Activated CD4-positive, alpha-beta T cell treated with anti-CD3 and anti-CD28 coated beads, Interleukin-2, amount 10 ng/mL, durations not matched to agents 7 days and 5 days (primary cell): ENCODE measurements at regions not wholly inside any gene's neighbourhood (a gene's known extent, or its start where the extent isn't known, plus 50 kb on each side); places are given as distances from the start of the nearest gene placed in this dataset.

Experiments
- CTCF ChIA-PET: fragments of 350-600 bp; sonication (Branson Sonifier 250); formaldehyde crosslinking; loops from one replicate; lab custom pipeline; 2021; ENCODE audit warnings: antibody characterized with exemption; lab: Charles Lee
- POLR2A ChIA-PET: fragments of 350-600 bp; sonication (Branson Sonifier 250); formaldehyde crosslinking; loops from one replicate; lab custom pipeline; 2021; ENCODE audit warnings: antibody characterized with exemption; lab: Charles Lee
- DNase-seq: peaks from one replicate; pipeline ENCODE4 v3.0.0-alpha.2; 2020
- H3K27ac Mint-ChIP-seq: one replicate; pipeline ENCODE4 v1.8.0; 2021; ENCODE audit warnings: mild to moderate bottlenecking, moderate library complexity, mixed read lengths
- H3K27me3 Mint-ChIP-seq: one replicate; pipeline ENCODE4 v1.8.0; 2021; ENCODE audit warnings: mixed read lengths
- H3K36me3 Mint-ChIP-seq: one replicate; pipeline ENCODE4 v1.8.0; 2021; ENCODE audit warnings: low read depth, mixed read lengths
- H3K4me1 Mint-ChIP-seq: one replicate; pipeline ENCODE4 v1.8.0; 2021; ENCODE audit warnings: mixed read lengths
- H3K4me3 Mint-ChIP-seq: one replicate; pipeline ENCODE4 v1.8.0; 2021; ENCODE audit warnings: mild to moderate bottlenecking, moderate library complexity, mixed read lengths
- H3K9me3 Mint-ChIP-seq: one replicate; pipeline ENCODE4 v1.8.0; 2021; ENCODE audit warnings: mixed read lengths

DNA sequence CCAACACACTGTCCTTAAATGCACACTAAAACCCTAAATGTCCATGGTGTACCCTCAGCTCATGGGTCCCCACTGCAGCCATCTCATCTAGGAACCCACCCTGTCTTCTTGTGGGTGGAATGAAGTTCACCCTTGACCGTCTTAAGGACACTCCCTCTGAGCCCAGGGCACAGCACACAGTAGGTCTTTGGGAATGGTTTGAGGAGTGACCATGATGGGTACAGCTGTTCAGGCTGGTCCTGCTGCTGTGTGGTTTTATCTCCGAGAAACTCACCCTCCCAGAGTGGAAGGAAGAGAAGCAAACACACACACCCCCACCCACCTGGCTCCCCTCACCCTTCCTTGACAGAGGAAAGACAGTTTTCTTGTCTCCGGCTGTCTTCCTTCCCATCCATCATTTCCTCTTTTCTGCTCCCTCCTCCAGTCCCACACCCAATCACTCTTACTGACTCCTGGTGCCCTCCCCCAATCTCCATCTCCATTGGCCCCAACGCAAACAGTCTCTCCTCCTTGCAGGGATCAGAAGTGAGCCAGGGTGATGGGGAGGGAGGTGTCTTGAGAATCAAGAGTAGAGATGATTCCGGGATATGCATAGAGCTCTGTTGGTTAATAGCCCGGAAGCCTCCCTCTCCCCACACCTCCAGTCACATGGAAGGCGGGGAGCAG, 105.9 kb upstream of the LHX5 start:
- Mint-ChIP-seq H3K27me3 (peaks cover 3% of the 10 kb centered on the region), H3K36me3 (no peaks in the 10 kb centered on the region), H3K9me3 (peaks cover 5% of the 10 kb centered on the region)

GRCh38 chr12:113575386-113575785, 103.7 kb upstream of the LHX5 start:
- H3K4me1 Mint-ChIP-seq, result no peaks in the 10 kb centered on the region
- ChIA-PET POLR2A (no interaction called here), CTCF (no interaction called here)
- H3K9me3 Mint-ChIP-seq, result no peaks in the 10 kb centered on the region
- no peaks in the 10 kb centered on the region for H3K36me3 Mint-ChIP-seq
- no peaks in the 10 kb centered on the region for H3K27me3 Mint-ChIP-seq
- H3K4me3 Mint-ChIP-seq, result no peak overlapping the region
- no peak for DNase-seq
- no peak overlapping the region for H3K27ac Mint-ChIP-seq

More for the DNA sequence above, 105.9 kb upstream of the LHX5 start:
- ChIA-PET CTCF (no interaction called here), POLR2A (no interaction called here)
- no peak for DNase-seq
- Mint-ChIP-seq H3K4me1 (no peaks in the 10 kb centered on the region), H3K27ac (no peak overlapping the region), H3K4me3 (no peak overlapping the region)

DNA sequence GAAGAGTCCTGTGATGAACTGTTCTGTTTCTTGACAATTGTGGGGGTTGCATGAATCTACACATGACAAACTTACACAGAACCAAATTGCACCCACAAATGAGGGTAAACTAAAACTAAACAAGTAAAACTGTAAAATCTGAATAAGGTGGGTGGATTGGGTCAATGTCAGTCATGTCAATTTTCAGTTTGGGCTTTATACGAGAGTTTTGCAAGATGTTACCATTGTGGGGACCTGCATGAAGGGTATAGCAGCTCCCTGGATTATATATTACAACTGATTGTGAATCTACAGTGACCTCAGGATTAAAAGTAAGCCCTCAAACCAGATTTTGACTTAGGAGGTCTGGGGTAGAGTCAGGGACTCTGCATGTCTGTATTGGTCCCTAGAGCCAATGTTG, 101.5 kb upstream of the LHX5 start:
- DNase-seq, result no peak
- Mint-ChIP-seq H3K36me3 (no peaks in the 10 kb centered on the region), H3K9me3 (no peaks in the 10 kb centered on the region), H3K27ac (no peak overlapping the region), H3K27me3 (no peaks in the 10 kb centered on the region), H3K4me1 (no peaks in the 10 kb centered on the region), H3K4me3 (no peak overlapping the region)
- ChIA-PET CTCF (no interaction called here), POLR2A (no interaction called here)

DNA sequence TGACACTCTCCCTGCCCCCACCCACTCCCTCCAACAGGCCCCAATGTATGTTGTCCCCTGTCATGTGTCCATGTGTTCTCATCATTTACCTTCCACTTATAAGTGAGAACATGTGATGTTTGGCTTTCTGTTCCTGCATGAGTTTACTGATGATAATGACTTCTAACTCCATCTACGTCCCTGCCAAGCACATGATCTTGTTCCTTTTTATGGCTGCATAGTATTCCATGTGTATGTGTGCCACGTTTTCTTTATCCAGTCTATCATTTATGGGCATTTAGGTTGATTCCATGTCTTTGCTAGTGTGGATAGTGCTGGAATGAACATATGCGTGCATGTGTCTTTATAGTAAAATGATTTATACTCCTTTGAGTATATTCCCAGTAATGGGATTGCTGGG, 100.0 kb upstream of the LHX5 start:
- ChIA-PET POLR2A (no interaction called here), CTCF (interaction anchor here (0.7 kb wide), 1 partner anchor 63 kb away, joined by 4 read pairs; no protein-coding TSS in a partner anchor)
- Mint-ChIP-seq H3K27me3 (no peaks in the 10 kb centered on the region), H3K4me1 (no peaks in the 10 kb centered on the region), H3K9me3 (no peaks in the 10 kb centered on the region), H3K36me3 (no peaks in the 10 kb centered on the region), H3K4me3 (no peak overlapping the region), H3K27ac (no peak overlapping the region)
- DNase-seq, result no peak

DNA sequence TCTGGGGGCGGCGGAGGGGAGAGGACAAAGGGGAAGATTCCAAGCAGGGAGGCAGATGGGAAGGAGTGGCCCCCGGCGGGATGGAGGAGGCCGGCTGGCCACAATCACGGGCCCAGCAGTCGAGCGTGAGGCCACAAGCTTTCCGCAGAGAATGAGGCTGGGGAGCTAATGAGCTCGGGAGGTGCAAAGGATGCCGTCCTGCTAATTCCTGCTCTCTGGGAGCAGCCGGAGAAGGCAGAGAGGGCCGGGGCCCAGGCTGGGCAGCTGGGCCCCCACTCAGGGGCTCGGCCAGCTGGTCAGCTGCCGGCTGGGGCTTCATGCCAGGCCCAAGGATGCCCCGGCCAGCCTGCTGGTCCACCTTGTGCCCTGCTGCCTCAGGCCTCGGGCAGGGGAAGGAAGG, 98.1 kb upstream of the LHX5 start:
- H3K36me3 Mint-ChIP-seq, result no peaks in the 10 kb centered on the region
- no peaks in the 10 kb centered on the region for H3K9me3 Mint-ChIP-seq
- H3K4me1 Mint-ChIP-seq, result no peaks in the 10 kb centered on the region
- H3K27ac Mint-ChIP-seq, result no peak overlapping the region
- ChIA-PET POLR2A (no interaction called here), CTCF (no interaction called here)
- peaks cover 4% of the 10 kb centered on the region for H3K27me3 Mint-ChIP-seq
- no peak for DNase-seq
- no peak overlapping the region for H3K4me3 Mint-ChIP-seq

DNA sequence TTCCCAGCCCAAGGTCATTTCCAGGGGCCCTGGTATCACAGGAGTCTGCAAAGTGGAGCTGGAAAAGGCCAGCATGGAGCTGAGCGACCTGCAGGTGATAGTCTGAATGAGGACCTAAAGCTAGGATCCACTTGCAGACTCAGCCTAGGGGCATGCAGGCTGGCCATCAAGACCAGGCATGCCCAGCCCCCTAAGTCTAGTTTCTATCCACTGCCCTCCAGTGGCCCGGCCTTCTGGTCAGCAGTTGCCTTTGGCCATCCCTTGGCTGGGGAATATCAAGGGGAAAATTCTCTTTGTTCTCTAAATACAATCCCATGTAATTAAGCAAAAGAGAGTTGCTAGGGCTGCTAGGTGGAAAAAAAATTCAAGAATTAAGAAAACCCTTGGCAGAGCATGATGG, 96.3 kb upstream of the LHX5 start:
- Mint-ChIP-seq H3K4me3 (no peak overlapping the region), H3K9me3 (no peaks in the 10 kb centered on the region), H3K27me3 (peaks cover 6% of the 10 kb centered on the region), H3K27ac (no peak overlapping the region), H3K36me3 (no peaks in the 10 kb centered on the region), H3K4me1 (no peaks in the 10 kb centered on the region)
- POLR2A ChIA-PET, result no interaction called here
- DNase-seq, result no peak
- CTCF ChIA-PET, result no interaction called here

- Mint-ChIP-seq H3K36me3 (no peaks in the 10 kb centered on the region), H3K27ac (no peak overlapping the region), H3K4me3 (no peak overlapping the region), H3K27me3 (peaks cover 6% of the 10 kb centered on the region), H3K4me1 (no peaks in the 10 kb centered on the region), H3K9me3 (no peaks in the 10 kb centered on the region)
- POLR2A ChIA-PET, result no interaction called here
- DNase-seq, result no peak
- CTCF ChIA-PET, result no interaction called here
These were observed 93.7 kb upstream of the LHX5 start for GRCh38 chr12:113565368-113565767.

GRCh38 chr12:113561068-113561780, 89.6 kb upstream of the LHX5 start:
- no peaks in the 10 kb centered on the region for H3K9me3 Mint-ChIP-seq
- no peaks in the 10 kb centered on the region for H3K36me3 Mint-ChIP-seq
- no peaks in the 10 kb centered on the region for H3K4me1 Mint-ChIP-seq

DNA sequence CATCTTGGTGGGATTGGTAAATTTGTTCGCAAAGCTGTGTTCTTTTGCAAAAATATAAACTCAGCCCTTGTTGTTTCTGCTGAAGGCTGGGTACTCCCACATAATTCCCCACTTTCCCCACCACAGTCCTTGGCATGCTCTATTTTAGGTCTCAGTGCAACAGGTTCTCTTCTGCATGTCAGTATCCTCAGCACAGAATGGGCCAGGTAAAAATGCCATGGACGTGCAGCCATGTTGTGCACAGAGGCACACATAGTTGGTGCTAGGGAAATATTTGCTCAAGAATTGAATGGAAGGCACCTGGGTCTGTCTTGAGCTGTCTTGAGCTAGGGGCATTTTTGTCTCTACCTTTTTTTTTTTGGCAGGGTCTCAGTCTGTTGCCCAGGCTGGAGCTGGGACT, 87.8 kb upstream of the LHX5 start:
- Mint-ChIP-seq H3K4me1 (no peaks in the 10 kb centered on the region), H3K27me3 (no peaks in the 10 kb centered on the region), H3K36me3 (no peaks in the 10 kb centered on the region), H3K9me3 (no peaks in the 10 kb centered on the region), H3K4me3 (no peak overlapping the region), H3K27ac (no peak overlapping the region)
- POLR2A ChIA-PET, result no interaction called here
- no peak for DNase-seq
- CTCF ChIA-PET, result no interaction called here

More at GRCh38 chr12:113561068-113561780, 89.6 kb upstream of the LHX5 start:
- Mint-ChIP-seq H3K4me3 (no peak overlapping the region), H3K27ac (no peak overlapping the region), H3K27me3 (peaks cover 6% of the 10 kb centered on the region)
- CTCF ChIA-PET, result interaction anchor here (0.6 kb wide), 1 partner anchor 323 kb away, joined by 4 read pairs; no protein-coding TSS in a partner anchor
- no peak for DNase-seq
- POLR2A ChIA-PET, result no interaction called here

- H3K4me3 Mint-ChIP-seq, result no peak overlapping the region
- ChIA-PET POLR2A (no interaction called here), CTCF (no interaction called here)
- no peaks in the 10 kb centered on the region for H3K4me1 Mint-ChIP-seq
- H3K27ac Mint-ChIP-seq, result no peak overlapping the region
- no peak for DNase-seq
- no peaks in the 10 kb centered on the region for H3K27me3 Mint-ChIP-seq
- H3K36me3 Mint-ChIP-seq, result no peaks in the 10 kb centered on the region
- H3K9me3 Mint-ChIP-seq, result no peaks in the 10 kb centered on the region
These were observed 83.6 kb upstream of the LHX5 start for GRCh38 chr12:113555226-113555625.

DNA sequence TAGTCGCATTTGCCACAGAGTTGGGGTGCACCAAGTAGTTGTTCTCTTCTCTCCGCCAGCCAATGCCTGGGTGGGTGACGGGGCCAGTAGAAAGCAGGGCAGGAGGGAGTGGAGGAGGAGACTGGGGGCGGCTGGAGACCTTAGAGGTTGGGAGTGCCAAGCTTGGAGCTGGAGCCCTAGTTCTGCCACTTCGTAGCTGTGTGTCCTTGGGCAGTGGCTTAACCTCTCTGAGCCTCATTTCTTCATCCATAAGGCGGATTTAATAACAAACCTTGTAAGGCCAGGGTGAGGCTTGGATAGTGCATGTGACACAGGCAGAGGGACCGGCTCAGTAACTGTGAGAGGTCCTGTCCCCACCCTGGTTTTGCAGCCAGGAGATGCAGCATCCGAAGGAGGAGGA, 81.1 kb upstream of the LHX5 start:
- H3K36me3 Mint-ChIP-seq, result no peaks in the 10 kb centered on the region
- H3K27ac Mint-ChIP-seq, result no peak overlapping the region
- no peaks in the 10 kb centered on the region for H3K4me1 Mint-ChIP-seq
- no peaks in the 10 kb centered on the region for H3K27me3 Mint-ChIP-seq
- no peak for DNase-seq
- POLR2A ChIA-PET, result no interaction called here
- no peaks in the 10 kb centered on the region for H3K9me3 Mint-ChIP-seq
- H3K4me3 Mint-ChIP-seq, result no peak overlapping the region
- CTCF ChIA-PET, result no interaction called here

DNA sequence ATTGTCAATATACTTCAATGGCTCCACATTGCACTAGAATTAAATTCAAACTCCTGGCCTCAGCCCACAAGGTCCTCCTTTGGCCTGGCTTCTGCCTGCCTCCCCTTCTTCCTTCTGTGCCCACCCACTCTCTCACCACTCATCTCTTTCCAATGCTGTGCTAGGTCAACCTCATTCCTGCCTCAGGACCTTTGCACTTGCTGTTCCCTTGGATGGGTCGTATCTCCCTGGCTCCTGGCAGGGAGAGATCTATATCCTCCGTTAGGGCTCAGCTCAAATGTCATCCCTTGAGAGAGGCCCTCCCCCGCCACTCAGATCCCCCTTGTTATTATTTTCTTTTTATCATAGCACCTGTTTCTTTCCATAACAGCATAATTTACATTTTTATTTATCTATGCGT, 79.9 kb upstream of the LHX5 start:
- Mint-ChIP-seq H3K27ac (no peak overlapping the region), H3K4me1 (no peaks in the 10 kb centered on the region), H3K4me3 (no peak overlapping the region), H3K27me3 (no peaks in the 10 kb centered on the region), H3K9me3 (no peaks in the 10 kb centered on the region), H3K36me3 (no peaks in the 10 kb centered on the region)
- no peak for DNase-seq
- CTCF ChIA-PET, result no interaction called here
- POLR2A ChIA-PET, result no interaction called here

- H3K4me3 Mint-ChIP-seq, result no peak overlapping the region
- ChIA-PET POLR2A (no interaction called here), CTCF (no interaction called here)
- H3K27me3 Mint-ChIP-seq, result no peaks in the 10 kb centered on the region
- no peak overlapping the region for H3K27ac Mint-ChIP-seq
- H3K36me3 Mint-ChIP-seq, result no peaks in the 10 kb centered on the region
- no peaks in the 10 kb centered on the region for H3K4me1 Mint-ChIP-seq
- DNase-seq, result no peak
- no peaks in the 10 kb centered on the region for H3K9me3 Mint-ChIP-seq
These were observed 76.8 kb upstream of the LHX5 start for GRCh38 chr12:113548467-113548866.
